HG03139 (cell line): ENCODE measurements at regions not wholly inside any gene's neighbourhood (a gene's known extent, or its start where the extent isn't known, plus 50 kb on each side); places are given as distances from the start of the nearest gene placed in this dataset.
"Not testable (repeated sequence)": the region's sequence is repeated elsewhere in the genome, so short reads cannot be mapped to it uniquely, and the experiment has no call there.

Experiments used
- ATAC-seq: cut with Tn5 transposase; IDR thresholded peaks from one replicate; pipeline ENCODE4 v1.9.1; 2021; ENCODE audit not compliant: unreplicated experiment

- ATAC-seq, result no peak
Measured at GRCh38 chr1:70812442-70813109, 235.0 kb downstream of the PTGER3 start.

- ATAC-seq, result no peak
Measured at GRCh38 chr1:70818401-70818800, 229.2 kb downstream of the PTGER3 start.

- ATAC-seq, result no peak
Measured at GRCh38 chr1:70819231-70819630, 228.4 kb downstream of the PTGER3 start.

DNA sequence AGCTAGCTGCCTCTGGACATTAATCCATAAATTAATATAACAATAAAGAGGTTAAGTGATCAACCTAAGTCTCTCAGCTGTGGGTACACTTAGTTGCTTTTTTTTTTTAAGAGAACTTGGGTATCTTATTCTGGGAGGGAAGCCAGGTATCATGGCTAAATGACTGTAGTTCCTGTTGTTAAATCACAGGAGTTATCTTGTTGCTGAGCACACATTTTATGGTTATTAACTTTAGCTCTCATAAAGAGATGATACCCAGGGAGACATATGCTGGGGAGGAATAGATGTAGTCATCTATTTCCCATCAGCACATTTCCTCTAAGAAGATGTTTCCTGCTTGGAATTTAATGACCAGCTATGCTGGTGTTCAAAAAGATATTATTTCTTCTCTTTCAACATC lies 227.8 kb downstream of the PTGER3 start:
- no peak for ATAC-seq

GRCh38 chr1:70820396-70820795 lies 227.2 kb downstream of the PTGER3 start:
- no peak for ATAC-seq

GRCh38 chr1:70820995-70821394 lies 226.6 kb downstream of the PTGER3 start:
- no peak for ATAC-seq

- ATAC-seq, result no peak
Measured at GRCh38 chr1:70826428-70826827, 221.2 kb downstream of the PTGER3 start.

DNA sequence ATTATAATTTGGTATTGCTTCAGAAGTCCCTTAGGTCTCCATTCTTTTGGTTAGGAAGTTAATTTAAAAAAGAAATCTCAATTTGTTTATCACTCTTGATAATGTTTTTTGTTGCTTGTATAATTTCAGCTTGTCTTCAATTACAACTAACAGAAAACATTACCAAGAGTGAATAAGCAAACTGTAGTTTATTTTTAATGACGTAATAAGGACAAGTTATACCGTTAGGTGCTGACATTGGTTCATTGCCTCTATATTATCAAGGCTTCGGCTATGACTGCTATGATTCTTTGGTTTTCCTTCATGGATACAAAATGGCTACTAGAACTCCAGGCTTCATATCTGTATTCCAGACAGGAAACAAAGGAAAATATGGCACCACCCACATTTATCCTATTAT lies 220.6 kb downstream of the PTGER3 start:
- ATAC-seq, result no peak

DNA sequence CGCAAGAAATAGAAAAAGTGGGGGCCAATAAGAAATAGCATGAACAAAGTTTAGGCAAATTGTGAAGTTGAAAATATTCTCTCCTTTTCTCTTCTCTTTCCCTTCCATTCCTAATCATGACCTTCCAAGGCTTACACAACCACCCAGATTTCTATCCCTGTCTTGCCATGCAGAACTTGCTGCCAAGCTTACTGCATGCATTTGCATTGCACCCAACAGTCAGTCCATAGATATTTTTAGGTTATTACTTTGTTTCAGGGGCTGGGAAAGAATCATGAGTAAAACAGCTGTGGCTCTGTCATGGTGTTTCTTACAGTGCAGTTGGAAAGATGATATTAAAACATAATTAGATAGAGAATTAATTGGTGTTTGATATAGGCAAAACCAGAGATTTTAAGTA lies 219.4 kb downstream of the PTGER3 start:
- no peak for ATAC-seq

DNA sequence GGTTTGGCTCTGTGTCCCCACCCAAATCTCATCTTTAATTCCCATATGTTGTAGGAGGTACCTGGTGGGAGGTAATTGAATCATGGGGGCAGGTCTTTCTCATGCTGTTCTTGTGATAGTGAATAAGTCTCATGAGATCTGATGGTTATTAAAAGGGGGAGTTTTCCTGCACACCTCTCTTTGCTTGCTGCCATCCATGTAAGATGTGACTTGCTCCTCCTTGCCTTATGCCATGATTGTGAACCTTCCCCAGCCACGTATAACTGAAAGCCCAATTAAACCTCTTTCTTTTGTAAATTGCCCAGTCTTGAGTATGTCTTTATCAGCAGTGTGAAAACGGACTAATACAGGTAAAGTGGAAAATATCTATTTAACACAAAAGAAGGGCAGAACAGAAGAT lies 213.3 kb downstream of the PTGER3 start:
- not testable (repeated sequence) for ATAC-seq

DNA sequence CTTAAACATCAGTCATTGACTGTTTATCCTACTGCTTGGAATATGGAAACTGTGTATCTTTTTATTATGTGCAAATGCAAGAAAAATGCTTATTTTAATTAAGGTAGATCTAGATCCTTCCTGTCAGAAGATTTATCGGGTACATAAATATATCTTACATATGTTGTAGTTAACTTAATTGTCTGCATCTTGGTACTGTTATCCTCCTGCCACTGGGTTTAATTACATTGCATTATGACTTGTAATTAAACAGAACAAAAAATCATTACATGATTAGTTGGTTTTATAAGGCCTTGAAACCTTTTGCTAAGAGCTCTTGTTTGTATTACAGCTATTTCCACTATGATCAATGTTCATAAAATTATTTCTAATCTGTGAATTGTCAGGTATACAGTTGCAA lies 211.2 kb downstream of the PTGER3 start:
- no peak for ATAC-seq

DNA sequence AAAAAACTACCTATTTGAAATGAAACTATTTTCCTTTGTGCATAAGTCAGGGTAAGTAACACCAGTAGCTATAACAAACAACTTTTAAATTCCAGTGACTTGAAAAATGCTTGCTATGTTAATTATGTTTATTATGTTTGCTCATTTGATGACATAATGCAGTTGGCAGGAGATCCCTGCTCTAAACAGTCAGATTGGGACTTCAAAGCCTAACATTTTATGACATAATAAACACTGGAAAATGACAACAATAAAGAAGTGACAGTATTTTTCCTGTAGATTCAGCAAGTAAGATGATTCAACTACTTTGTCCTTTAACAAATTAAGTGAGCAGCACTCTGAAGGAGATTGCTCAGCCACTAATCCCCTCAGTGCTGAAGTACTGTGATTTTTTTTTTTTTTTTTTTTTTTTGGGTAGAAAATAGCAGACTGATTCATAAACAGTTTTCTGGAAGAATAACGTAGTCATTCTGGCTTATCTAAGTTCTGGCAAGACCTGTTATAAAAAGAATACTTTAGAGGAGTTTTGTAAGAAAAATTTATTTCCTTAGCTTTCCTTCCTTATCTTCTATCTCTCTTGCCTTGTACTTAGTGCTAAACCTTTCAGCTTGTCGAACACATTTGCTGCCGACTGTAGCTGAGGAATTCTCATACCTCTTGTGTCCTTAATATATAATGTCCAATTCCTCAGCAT lies 207.2 kb downstream of the PTGER3 start:
- ATAC-seq, result no peak

DNA sequence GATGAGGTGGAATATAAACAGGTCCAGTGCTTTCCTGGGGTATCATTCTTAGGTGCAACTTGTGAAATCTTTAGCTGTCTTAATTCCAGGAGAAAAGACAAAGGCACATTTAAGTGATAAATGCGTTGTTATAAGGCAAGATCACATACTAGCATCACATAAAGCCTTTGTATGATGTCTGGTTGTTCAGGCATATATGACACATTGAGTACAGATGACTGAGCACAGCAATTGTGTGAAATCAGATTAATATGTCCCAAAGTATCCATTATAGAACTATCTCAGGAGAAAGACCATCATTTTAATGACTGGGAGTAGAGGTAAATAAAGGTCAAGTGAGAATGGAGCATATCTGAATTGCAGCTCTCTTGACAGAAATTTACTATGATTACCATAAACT lies 205.1 kb downstream of the PTGER3 start:
- ATAC-seq, result no peak

- ATAC-seq, result no peak
Measured at GRCh38 chr1:70843452-70843851, 204.2 kb downstream of the PTGER3 start.

DNA sequence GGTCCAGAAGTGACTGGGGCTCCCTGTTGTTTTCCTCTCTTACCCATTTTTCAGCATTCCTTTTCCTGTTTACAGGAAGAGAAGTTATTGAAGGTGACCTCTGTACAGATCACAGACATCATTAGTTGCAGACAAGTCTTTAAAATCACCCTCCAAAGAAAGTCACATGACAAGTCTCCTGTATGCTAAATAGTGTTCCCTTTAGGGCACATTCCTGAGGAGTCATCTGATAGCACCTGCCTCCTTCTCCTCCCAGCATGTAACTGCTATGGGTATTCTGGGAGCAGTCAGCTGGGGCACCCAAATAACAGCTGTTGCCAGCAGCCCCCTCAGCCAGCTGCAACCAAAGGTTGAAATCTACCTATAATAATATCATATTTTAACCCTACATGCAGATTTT lies 200.6 kb downstream of the PTGER3 start:
- no peak for ATAC-seq

DNA sequence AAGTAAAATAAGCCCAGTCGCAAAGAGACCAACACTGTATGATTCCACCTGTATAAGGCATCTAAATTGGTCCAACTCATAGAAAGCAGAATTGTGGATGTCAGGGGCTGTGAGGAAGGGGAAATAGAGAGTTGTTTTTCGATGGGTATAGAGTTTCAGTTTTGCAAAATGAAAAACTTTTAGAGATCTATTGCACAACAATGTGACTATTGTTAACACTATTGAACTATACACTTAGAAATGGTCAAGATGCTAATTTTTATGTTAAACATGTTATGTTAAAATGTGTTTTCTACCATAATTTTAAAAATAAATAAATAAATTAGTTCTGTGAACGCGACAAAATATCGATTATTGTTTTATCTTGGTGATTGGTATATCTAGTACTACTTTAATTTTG lies 192.4 kb downstream of the PTGER3 start:
- no peak for ATAC-seq

DNA sequence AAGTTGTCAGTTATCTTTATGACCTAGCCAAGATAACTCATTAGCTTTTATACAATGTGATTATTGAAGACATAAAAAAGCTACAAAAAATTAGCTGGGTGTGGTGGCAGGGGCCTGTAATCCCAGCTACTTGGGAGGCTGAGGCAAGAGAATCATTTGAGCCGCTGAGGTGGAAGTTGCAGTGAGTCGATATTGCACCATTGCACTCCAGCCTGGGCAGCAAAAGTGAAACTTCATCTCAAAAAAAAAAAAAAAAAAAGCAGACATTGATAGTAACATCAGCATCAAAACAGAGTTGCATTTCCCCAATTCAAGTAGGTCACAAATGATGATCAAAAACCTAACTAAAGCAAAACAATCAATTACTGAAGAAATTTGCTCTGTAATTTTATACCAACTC lies 191.4 kb downstream of the PTGER3 start:
- ATAC-seq, result no peak

GRCh38 chr1:70863239-70863638 lies 184.4 kb downstream of the PTGER3 start:
- no peak for ATAC-seq

DNA sequence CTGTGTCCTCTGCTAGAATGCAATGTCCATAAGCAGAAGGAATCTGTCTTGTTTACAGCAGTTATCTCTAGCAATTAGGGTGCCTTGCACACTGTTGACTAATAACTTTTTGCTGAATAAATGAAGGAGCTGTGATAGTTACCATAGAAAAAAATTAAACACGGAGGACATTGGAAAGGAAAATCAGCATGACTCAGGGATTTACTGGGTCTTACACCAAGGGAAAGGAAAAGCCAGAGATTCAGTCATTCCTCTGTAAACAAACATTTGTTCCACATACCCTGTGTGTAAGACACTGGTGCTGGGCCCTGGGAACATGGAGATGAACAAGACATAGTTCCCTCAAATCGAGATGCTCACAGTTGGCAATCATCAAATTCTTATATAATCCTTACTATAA lies 183.3 kb downstream of the PTGER3 start:
- ATAC-seq, result no peak

- ATAC-seq, result no peak
Measured at GRCh38 chr1:70866542-70867264, 180.9 kb downstream of the PTGER3 start.

DNA sequence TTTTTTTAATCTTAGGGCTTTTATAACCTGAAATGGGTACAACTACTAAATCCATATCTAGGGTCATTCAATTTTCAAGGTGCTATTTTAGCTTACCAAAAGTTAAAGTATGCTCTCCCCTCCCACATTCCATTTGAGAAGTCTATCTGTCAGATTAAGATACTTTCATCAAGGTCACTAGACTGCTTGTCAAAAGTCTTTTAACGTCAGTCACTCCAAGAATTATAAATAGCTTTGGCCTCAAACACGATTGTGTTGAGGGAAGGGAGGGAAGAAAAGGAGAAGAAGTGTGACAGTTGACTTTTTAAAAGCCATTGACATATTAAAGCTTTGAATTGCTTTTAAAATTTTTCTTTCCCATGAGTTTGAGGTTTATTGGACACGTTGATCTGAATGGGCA lies 175.8 kb downstream of the PTGER3 start:
- no peak for ATAC-seq

- no peak for ATAC-seq
Measured at GRCh38 chr1:70874063-70874462, 173.6 kb downstream of the PTGER3 start.
